AG04449 (cell line): ENCODE measurements at regions not wholly inside any gene's neighbourhood (a gene's known extent, or its start where the extent isn't known, plus 50 kb on each side); places are given as distances from the start of the nearest gene placed in this dataset.
"Not testable (repeated sequence)": the region's sequence is repeated elsewhere in the genome, so short reads cannot be mapped to it uniquely, and the experiment has no call there.

Source experiments
- CTCF ChIA-PET: fragments of 350-600 bp; formaldehyde crosslinking; extraction: SDS; loops from one replicate; lab custom pipeline; 2021; ENCODE audit warnings: antibody characterized with exemption; lab: Yijun Ruan, JAX
- POLR2A ChIA-PET: fragments of 400-600, 350-600 bp; formaldehyde crosslinking; extraction: SDS; loops from one replicate; lab custom pipeline; 2020; ENCODE audit warnings: antibody characterized with exemption, inconsistent platforms; lab: Yijun Ruan, JAX
- DNase-seq: peaks from one replicate; pipeline ENCODE4 v3.0.0-alpha.2; 2010; ENCODE audit warnings: low read depth, low spot score
- H3K4me3 ChIP-seq: 2 replicates; pipeline ENCODE4 v1.5.1; 2011; ENCODE audit warnings: low read depth, mild to moderate bottlenecking, control low read depth, low read length
- TF ChIP-seq, protein P1 (sequence below): IDR thresholded peaks from one replicate; pipeline ENCODE4 v1.5.1; 2011; ENCODE audit warnings: mild to moderate bottlenecking, moderate library complexity, low read length, control low read depth, inconsistent platforms; ENCODE audit not compliant: insufficient read depth; ENCODE audit errors: missing control alignments

DNA sequence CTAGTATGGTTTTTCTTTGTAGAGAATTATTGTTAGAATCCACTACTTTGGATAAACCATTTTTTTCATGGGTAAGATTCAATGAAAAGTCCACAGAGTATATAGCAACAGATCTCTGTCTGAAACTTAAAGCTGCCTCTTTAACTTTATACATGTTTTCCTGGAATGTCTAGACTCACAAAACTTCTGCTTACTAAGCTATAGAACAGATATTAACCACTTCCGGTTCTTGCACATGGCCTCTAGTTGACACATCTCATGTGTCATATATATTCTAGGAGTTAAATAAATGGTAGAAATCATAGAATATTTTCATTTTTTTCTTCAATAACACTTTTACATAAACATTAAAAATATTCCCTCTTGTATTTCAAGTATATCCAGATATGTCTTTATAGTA lies 1693.9 kb downstream of the SI start:
- DNase-seq: no peak
- TF ChIP-seq, protein P1, sequence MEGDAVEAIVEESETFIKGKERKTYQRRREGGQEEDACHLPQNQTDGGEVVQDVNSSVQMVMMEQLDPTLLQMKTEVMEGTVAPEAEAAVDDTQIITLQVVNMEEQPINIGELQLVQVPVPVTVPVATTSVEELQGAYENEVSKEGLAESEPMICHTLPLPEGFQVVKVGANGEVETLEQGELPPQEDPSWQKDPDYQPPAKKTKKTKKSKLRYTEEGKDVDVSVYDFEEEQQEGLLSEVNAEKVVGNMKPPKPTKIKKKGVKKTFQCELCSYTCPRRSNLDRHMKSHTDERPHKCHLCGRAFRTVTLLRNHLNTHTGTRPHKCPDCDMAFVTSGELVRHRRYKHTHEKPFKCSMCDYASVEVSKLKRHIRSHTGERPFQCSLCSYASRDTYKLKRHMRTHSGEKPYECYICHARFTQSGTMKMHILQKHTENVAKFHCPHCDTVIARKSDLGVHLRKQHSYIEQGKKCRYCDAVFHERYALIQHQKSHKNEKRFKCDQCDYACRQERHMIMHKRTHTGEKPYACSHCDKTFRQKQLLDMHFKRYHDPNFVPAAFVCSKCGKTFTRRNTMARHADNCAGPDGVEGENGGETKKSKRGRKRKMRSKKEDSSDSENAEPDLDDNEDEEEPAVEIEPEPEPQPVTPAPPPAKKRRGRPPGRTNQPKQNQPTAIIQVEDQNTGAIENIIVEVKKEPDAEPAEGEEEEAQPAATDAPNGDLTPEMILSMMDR: no peak
- ChIA-PET POLR2A (no interaction called here), CTCF (no interaction called here)
- H3K4me3 ChIP-seq: no peak overlapping the region

GRCh38 chr3:163382183-163382582 lies 1696.1 kb downstream of the SI start:
- DNase-seq: no peak
- TF ChIP-seq, protein P1: no peak
- POLR2A ChIA-PET: no interaction called here
- no peak overlapping the region for H3K4me3 ChIP-seq
- CTCF ChIA-PET: no interaction called here

DNA sequence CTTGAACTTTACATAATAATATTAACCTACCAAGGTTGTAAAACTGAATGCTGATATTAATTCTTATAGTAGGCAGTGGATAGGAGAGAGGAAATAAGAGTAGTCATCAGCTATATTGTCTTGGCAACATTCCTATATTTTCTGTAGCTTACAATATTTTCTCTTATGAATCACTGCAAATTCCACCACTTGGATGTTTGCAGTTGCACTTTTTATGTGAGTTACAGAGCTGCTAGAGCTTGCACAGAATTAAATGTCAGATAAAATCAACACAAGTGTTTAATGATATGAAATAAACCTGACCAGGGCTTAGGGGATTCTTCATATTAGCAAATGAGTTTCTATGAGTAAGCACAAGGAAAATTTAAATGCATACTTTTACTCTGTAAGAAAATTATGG lies 1710.1 kb downstream of the SI start:
- ChIA-PET POLR2A (interaction anchor here (0.6 kb wide), 1 partner anchor 9 kb away, joined by 3 read pairs; no protein-coding TSS in a partner anchor), CTCF (no interaction called here)
- TF ChIP-seq, protein P1: no peak
- DNase-seq: no peak
- H3K4me3 ChIP-seq: no peak overlapping the region

- ChIA-PET POLR2A (no interaction called here), CTCF (no interaction called here)
- DNase-seq: no peak
- TF ChIP-seq, protein P1: no peak
- no peak overlapping the region for H3K4me3 ChIP-seq
Measured at GRCh38 chr3:163364717-163365116, 1713.6 kb downstream of the SI start.

- no peak overlapping the region for H3K4me3 ChIP-seq
- POLR2A ChIA-PET: no interaction called here
- TF ChIP-seq, protein P1: no peak
- DNase-seq: no peak
- CTCF ChIA-PET: no interaction called here
Measured at GRCh38 chr3:163362151-163362550, 1716.1 kb downstream of the SI start.

DNA sequence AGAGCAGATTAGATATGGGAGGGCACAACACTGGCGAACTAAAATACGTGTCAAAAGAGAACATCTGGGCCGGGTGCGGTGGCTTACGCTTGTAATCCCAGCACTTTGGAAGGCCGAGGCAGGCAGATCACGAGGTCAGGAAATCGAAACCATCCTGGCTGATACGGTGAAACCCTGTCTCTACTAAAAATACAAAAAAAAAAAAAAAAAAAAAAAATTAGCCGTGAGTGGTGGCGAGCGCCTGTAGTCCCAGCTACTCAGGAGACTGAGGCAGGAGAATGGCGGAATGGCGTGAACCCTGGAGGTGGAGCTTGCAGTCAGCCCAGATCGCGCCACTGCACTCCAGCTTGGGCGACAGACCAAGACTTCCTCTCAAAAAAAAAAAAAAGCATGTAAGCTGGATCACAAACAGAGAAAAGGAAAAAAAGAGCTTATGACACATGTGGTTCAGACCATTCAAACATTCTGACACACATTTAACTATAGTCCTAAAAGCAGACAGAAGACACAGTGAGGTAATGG lies 1716.9 kb downstream of the SI start:
- H3K4me3 ChIP-seq, CTCF ChIA-PET, DNase-seq, POLR2A ChIA-PET: not testable (repeated sequence)

DNA sequence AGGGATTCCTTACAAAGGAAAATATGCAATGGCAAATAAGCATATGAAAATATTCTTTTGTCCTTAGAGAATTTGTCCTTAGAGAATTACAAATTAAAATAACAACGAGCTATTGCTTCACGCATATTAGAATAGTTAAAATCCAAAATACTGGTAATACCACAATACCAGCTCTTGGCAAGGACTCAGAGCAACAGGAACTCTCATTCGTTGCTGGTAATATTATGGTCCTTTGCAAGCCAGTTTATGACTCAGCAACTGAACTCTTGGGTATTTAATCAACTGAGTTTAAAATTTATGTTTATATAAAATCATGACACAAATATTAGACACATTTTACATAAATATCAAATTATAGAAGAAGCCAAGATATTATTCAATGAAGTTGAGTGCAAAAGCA lies 1730.4 kb downstream of the SI start:
- CTCF ChIA-PET: no interaction called here
- no peak overlapping the region for H3K4me3 ChIP-seq
- TF ChIP-seq, protein P1: no peak
- DNase-seq: no peak
- POLR2A ChIA-PET: no interaction called here
